Esophagus squamous epithelium (tissue), 4 donors: ENCODE measurements at regions not wholly inside any gene's neighbourhood (a gene's known extent, or its start where the extent isn't known, plus 50 kb on each side); places are given as distances from the start of the nearest gene placed in this dataset.

Source experiments
- POLR2A ChIP-seq, 4 donors: fragments of 450-650 bp; IDR thresholded peaks; one replicate each; pipeline ENCODE4 v1.6.1; 2017; ENCODE audit warnings: antibody characterized with exemption in 4 of 4, mild to moderate bottlenecking in 4 of 4, moderate library complexity in 3 of 4
- TF ChIP-seq, protein P1 (sequence below), 6 experiments: fragments of 450-650 bp in 4 of 6; fragments of 200-600 bp in 2 of 6; sonication (generic) in 2 of 6; IDR thresholded peaks; one replicate each; pipeline ENCODE4 v1.5.1; 2016 to 2019; ENCODE audit warnings: antibody characterized with exemption in 6 of 6, mild to moderate bottlenecking in 4 of 6, moderate library complexity in 4 of 6

DNA sequence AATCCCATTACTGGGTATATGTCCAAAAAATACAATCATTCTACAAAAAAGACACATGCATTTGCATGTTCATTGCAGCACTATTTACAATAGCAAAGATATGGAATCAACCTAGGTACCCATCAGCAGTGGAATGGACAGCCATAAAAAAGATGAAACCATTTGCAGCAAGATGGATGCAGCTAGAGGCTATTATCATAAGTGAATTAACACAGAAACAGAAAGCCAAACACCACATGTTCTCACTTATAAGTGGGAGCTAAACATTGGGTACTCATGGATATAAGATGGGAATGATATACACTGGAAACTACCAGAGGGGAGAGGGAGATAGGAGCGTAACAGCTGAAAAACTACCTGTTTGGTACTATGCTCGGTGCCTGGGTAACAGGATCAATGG, 154.0 kb downstream of the TMEM26 start:
- TF ChIP-seq, protein P1, sequence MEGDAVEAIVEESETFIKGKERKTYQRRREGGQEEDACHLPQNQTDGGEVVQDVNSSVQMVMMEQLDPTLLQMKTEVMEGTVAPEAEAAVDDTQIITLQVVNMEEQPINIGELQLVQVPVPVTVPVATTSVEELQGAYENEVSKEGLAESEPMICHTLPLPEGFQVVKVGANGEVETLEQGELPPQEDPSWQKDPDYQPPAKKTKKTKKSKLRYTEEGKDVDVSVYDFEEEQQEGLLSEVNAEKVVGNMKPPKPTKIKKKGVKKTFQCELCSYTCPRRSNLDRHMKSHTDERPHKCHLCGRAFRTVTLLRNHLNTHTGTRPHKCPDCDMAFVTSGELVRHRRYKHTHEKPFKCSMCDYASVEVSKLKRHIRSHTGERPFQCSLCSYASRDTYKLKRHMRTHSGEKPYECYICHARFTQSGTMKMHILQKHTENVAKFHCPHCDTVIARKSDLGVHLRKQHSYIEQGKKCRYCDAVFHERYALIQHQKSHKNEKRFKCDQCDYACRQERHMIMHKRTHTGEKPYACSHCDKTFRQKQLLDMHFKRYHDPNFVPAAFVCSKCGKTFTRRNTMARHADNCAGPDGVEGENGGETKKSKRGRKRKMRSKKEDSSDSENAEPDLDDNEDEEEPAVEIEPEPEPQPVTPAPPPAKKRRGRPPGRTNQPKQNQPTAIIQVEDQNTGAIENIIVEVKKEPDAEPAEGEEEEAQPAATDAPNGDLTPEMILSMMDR (IDR thresholded peaks at IDR 0.05), result no peak
- no peak for TF ChIP-seq POLR2A (IDR thresholded peaks at IDR 0.05)
